HG03520 (cell line): ENCODE measurements at regions not wholly inside any gene's neighbourhood (a gene's known extent, or its start where the extent isn't known, plus 50 kb on each side); places are given as distances from the start of the nearest gene placed in this dataset.
"Not testable (repeated sequence)": the region's sequence is repeated elsewhere in the genome, so short reads cannot be mapped to it uniquely, and the experiment has no call there.

Experiments used
- ATAC-seq: cut with Tn5 transposase; IDR thresholded peaks from one replicate; pipeline ENCODE4 v1.9.1; 2021; ENCODE audit warnings: mild to moderate bottlenecking, moderate library complexity; ENCODE audit not compliant: unreplicated experiment

GRCh38 chr14:38357557-38357956 is 101.7 kb upstream of the CLEC14A start:
- ATAC-seq: no peak

GRCh38 chr14:38355473-38355872 is 99.6 kb upstream of the CLEC14A start:
- not testable (repeated sequence) for ATAC-seq

- ATAC-seq: no peak
Measured at GRCh38 chr14:38350102-38350501, 94.2 kb upstream of the CLEC14A start.

- no peak for ATAC-seq
Measured at GRCh38 chr14:38342803-38343202, 86.9 kb upstream of the CLEC14A start.

GRCh38 chr14:38339696-38340095 is 83.8 kb upstream of the CLEC14A start:
- ATAC-seq: no peak

GRCh38 chr14:38336298-38336697 is 80.4 kb upstream of the CLEC14A start:
- no peak for ATAC-seq

- ATAC-seq: no peak
Measured at GRCh38 chr14:38330275-38330674, 74.4 kb upstream of the CLEC14A start.

- no peak for ATAC-seq
Measured at GRCh38 chr14:38329246-38329645, 73.4 kb upstream of the CLEC14A start.

- ATAC-seq: no peak
Measured at GRCh38 chr14:38316922-38317321, 61.0 kb upstream of the CLEC14A start.

- ATAC-seq: no peak
Measured at GRCh38 chr14:38311655-38312054, 55.8 kb upstream of the CLEC14A start.

GRCh38 chr14:38310420-38310995 is 54.6 kb upstream of the CLEC14A start:
- no peak for ATAC-seq

- ATAC-seq: no peak
Measured at GRCh38 chr14:38309522-38310277, 53.8 kb upstream of the CLEC14A start.
